MG63 (cell line): ENCODE measurements at regions not wholly inside any gene's neighbourhood (a gene's known extent, or its start where the extent isn't known, plus 50 kb on each side); places are given as distances from the start of the nearest gene placed in this dataset.
A peak's percentile ranks its signal among the peaks of the same experiment; 100 is the strongest.
"Not testable (repeated sequence)": the region's sequence is repeated elsewhere in the genome, so short reads cannot be mapped to it uniquely, and the experiment has no call there.

ENCODE experiments used
- DNase-seq: peaks from one replicate; pipeline ENCODE4 v3.0.0-alpha.2; 2020
- H3K27me3 ChIP-seq: fragments of 250-450 bp; sonication (Bioruptor Pico); 2 replicates; pipeline ENCODE4 v1.5.1; 2020; ENCODE audit warnings: mild to moderate bottlenecking, moderate library complexity
- H3K36me3 ChIP-seq: fragments of 250-450 bp; sonication (Bioruptor Pico); 2 replicates; pipeline ENCODE4 v1.5.1; 2020; ENCODE audit warnings: mild to moderate bottlenecking, moderate library complexity
- H3K4me3 ChIP-seq: fragments of 250-450 bp; sonication (Bioruptor Pico); 2 replicates; pipeline ENCODE4 v1.5.1; 2020; ENCODE audit warnings: mild to moderate bottlenecking, moderate library complexity
- H3K9me3 ChIP-seq: fragments of 250-450 bp; sonication (Bioruptor Pico); 2 replicates; pipeline ENCODE4 v1.5.1; 2020; ENCODE audit warnings: mild to moderate bottlenecking, moderate library complexity

- H3K4me3 ChIP-seq = no peak overlapping the region
- H3K36me3 ChIP-seq = no peaks in the 10 kb centered on the region
- no peak for DNase-seq
- peaks cover 2% of the 10 kb centered on the region for H3K27me3 ChIP-seq
- no peaks in the 10 kb centered on the region for H3K9me3 ChIP-seq
These were observed 423.2 kb upstream of the ONECUT1 start for GRCh38 chr15:53213336-53213735.

GRCh38 chr15:53212785-53213184, 422.6 kb upstream of the ONECUT1 start:
- Histone ChIP-seq H3K36me3 (no peaks in the 10 kb centered on the region), H3K9me3 (no peaks in the 10 kb centered on the region), H3K4me3 (no peak overlapping the region), H3K27me3 (peaks cover 3% of the 10 kb centered on the region)
- DNase-seq = no peak

GRCh38 chr15:53210653-53211052, 420.5 kb upstream of the ONECUT1 start:
- Histone ChIP-seq H3K4me3 (no peak overlapping the region), H3K36me3 (no peaks in the 10 kb centered on the region), H3K27me3 (peaks cover 4% of the 10 kb centered on the region), H3K9me3 (no peaks in the 10 kb centered on the region)
- no peak for DNase-seq

GRCh38 chr15:53209396-53210042, 419.4 kb upstream of the ONECUT1 start:
- peaks cover 4% of the 10 kb centered on the region; the same call in 1 of the 2 replicates for H3K27me3 ChIP-seq
- no peaks in the 10 kb centered on the region for H3K36me3 ChIP-seq
- no peaks in the 10 kb centered on the region for H3K9me3 ChIP-seq
- H3K4me3 ChIP-seq = no peak overlapping the region
- DNase-seq = no peak

- Histone ChIP-seq H3K4me3 (no peak overlapping the region), H3K27me3 (peaks cover 4% of the 10 kb centered on the region; the same call in 1 of the 2 replicates), H3K9me3 (no peaks in the 10 kb centered on the region), H3K36me3 (no peaks in the 10 kb centered on the region)
- DNase-seq = no peak
These were observed 418.6 kb upstream of the ONECUT1 start for GRCh38 chr15:53208751-53209150.

- H3K4me3 ChIP-seq = no peak overlapping the region
- H3K9me3 ChIP-seq = no peaks in the 10 kb centered on the region
- peaks cover 2% of the 10 kb centered on the region; the same call in 1 of the 2 replicates for H3K27me3 ChIP-seq
- no peaks in the 10 kb centered on the region for H3K36me3 ChIP-seq
- DNase-seq = no peak
These were observed 413.3 kb upstream of the ONECUT1 start for GRCh38 chr15:53203454-53203853.

GRCh38 chr15:53202876-53203275, 412.7 kb upstream of the ONECUT1 start:
- H3K4me3 ChIP-seq = no peak overlapping the region
- H3K27me3 ChIP-seq = peaks cover 2% of the 10 kb centered on the region; the same call in 1 of the 2 replicates
- H3K36me3 ChIP-seq = no peaks in the 10 kb centered on the region
- H3K9me3 ChIP-seq = no peaks in the 10 kb centered on the region
- DNase-seq = no peak

- H3K36me3 ChIP-seq = no peaks in the 10 kb centered on the region
- no peaks in the 10 kb centered on the region; the same call in 1 of the 2 replicates for H3K27me3 ChIP-seq
- peak; percentile 63 for DNase-seq
- no peak overlapping the region for H3K4me3 ChIP-seq
- no peaks in the 10 kb centered on the region for H3K9me3 ChIP-seq
These were observed 407.3 kb upstream of the ONECUT1 start for GRCh38 chr15:53197426-53197839.

- Histone ChIP-seq H3K27me3 (no peaks in the 10 kb centered on the region; the same call in 1 of the 2 replicates), H3K36me3 (no peaks in the 10 kb centered on the region), H3K4me3 (no peak overlapping the region), H3K9me3 (no peaks in the 10 kb centered on the region)
- DNase-seq = no peak
These were observed 406.7 kb upstream of the ONECUT1 start for GRCh38 chr15:53196788-53197187.

- DNase-seq = no peak
- no peaks in the 10 kb centered on the region for H3K36me3 ChIP-seq
- H3K4me3 ChIP-seq = no peak overlapping the region
- H3K9me3 ChIP-seq = no peaks in the 10 kb centered on the region
- no peaks in the 10 kb centered on the region; the same call in 1 of the 2 replicates for H3K27me3 ChIP-seq
These were observed 406.1 kb upstream of the ONECUT1 start for GRCh38 chr15:53196242-53196641.

- Histone ChIP-seq H3K36me3 (no peaks in the 10 kb centered on the region), H3K9me3 (no peaks in the 10 kb centered on the region), H3K4me3 (no peak overlapping the region), H3K27me3 (no peaks in the 10 kb centered on the region; the same call in 1 of the 2 replicates)
- DNase-seq = no peak
These were observed 403.0 kb upstream of the ONECUT1 start for GRCh38 chr15:53193149-53193548.

- Histone ChIP-seq H3K27me3 (no peaks in the 10 kb centered on the region), H3K4me3 (no peak overlapping the region), H3K9me3 (no peaks in the 10 kb centered on the region), H3K36me3 (no peaks in the 10 kb centered on the region)
- no peak for DNase-seq
These were observed 399.7 kb upstream of the ONECUT1 start for GRCh38 chr15:53189860-53190259.

- H3K27me3 ChIP-seq, H3K36me3 ChIP-seq, DNase-seq, H3K9me3 ChIP-seq, H3K4me3 ChIP-seq: not testable (repeated sequence)
These were observed 393.3 kb upstream of the ONECUT1 start for GRCh38 chr15:53183449-53183848.

GRCh38 chr15:53171571-53171970, 381.4 kb upstream of the ONECUT1 start:
- Histone ChIP-seq H3K4me3 (no peak overlapping the region), H3K36me3 (no peaks in the 10 kb centered on the region), H3K9me3 (no peaks in the 10 kb centered on the region), H3K27me3 (peaks cover 3% of the 10 kb centered on the region; the same call in 1 of the 2 replicates)
- DNase-seq = no peak

GRCh38 chr15:53166684-53167201, 376.6 kb upstream of the ONECUT1 start:
- Histone ChIP-seq H3K4me3 (no peak overlapping the region), H3K9me3 (no peaks in the 10 kb centered on the region), H3K27me3 (peaks cover 3% of the 10 kb centered on the region; the same call in 1 of the 2 replicates), H3K36me3 (no peaks in the 10 kb centered on the region)
- no peak for DNase-seq

- Histone ChIP-seq H3K9me3 (no peaks in the 10 kb centered on the region), H3K27me3 (peaks cover 3% of the 10 kb centered on the region; the same call in 1 of the 2 replicates), H3K4me3 (no peak overlapping the region), H3K36me3 (no peaks in the 10 kb centered on the region)
- DNase-seq = no peak
These were observed 376.0 kb upstream of the ONECUT1 start for GRCh38 chr15:53165988-53166683.

- Histone ChIP-seq H3K27me3 (no peaks in the 10 kb centered on the region), H3K4me3 (no peak overlapping the region), H3K9me3 (no peaks in the 10 kb centered on the region), H3K36me3 (no peaks in the 10 kb centered on the region)
- DNase-seq = peak; percentile 2
These were observed 370.1 kb upstream of the ONECUT1 start for GRCh38 chr15:53160092-53160704.
